Kidney (tissue), 13 donors: ENCODE measurements at regions not wholly inside any gene's neighbourhood (a gene's known extent, or its start where the extent isn't known, plus 50 kb on each side); places are given as distances from the start of the nearest gene placed in this dataset.

Experiments
- DNase-seq, 5 donors: peaks; one replicate each; pipeline ENCODE4 v3.0.0-alpha.2; 2013 to 2020
- FAIRE-seq: peaks from 2 replicates; lab custom pipeline; 2012; peaks lifted over from hg19 to GRCh38; lab: Jason Lieb, UNC
- H3K27ac ChIP-seq, 2 donors: one replicate each; pipeline ENCODE4 v1.7.0; 2013; ENCODE audit warnings: low read depth in 2 of 2, low read length in 2 of 2, inconsistent platforms in 1 of 2
- H3K27me3 ChIP-seq: one replicate; pipeline ENCODE4 v1.7.1; 2013; ENCODE audit warnings: low read length, inconsistent platforms; ENCODE audit not compliant: control insufficient read depth, insufficient read depth
- H3K36me3 ChIP-seq, 3 donors: one replicate each; pipeline versions ENCODE4 v1.7.0 to v1.7.1; 2013; ENCODE audit warnings: low read length in 3 of 3, control low read depth in 1 of 3, inconsistent platforms in 1 of 3; ENCODE audit not compliant: insufficient read depth in 3 of 3, control insufficient read depth in 2 of 3
- H3K4me1 ChIP-seq, 3 donors: one replicate each; pipeline versions ENCODE4 v1.7.0 to v1.7.1; 2013; ENCODE audit warnings: low read length in 3 of 3, inconsistent platforms in 1 of 3, low read depth in 1 of 3; ENCODE audit not compliant: control insufficient read depth in 2 of 3, insufficient read depth in 2 of 3
- H3K4me3 ChIP-seq, 3 donors: one replicate each; pipeline versions ENCODE4 v1.7.0 to v1.8.1; 2013; ENCODE audit warnings: low read length in 3 of 3, control low read depth in 1 of 3, inconsistent platforms in 1 of 3
- H3K9ac ChIP-seq, 3 donors: one replicate each; pipeline versions ENCODE4 v1.7.0 to v1.7.1; 2013; ENCODE audit warnings: low read length in 3 of 3, control low read depth in 1 of 3, inconsistent platforms in 1 of 3
- H3K9me3 ChIP-seq, 3 donors: one replicate each; pipeline versions ENCODE4 v1.7.0 to v1.7.1; 2013; ENCODE audit warnings: low read length in 3 of 3, control low read depth in 1 of 3, inconsistent platforms in 1 of 3; ENCODE audit not compliant: control insufficient read depth in 2 of 3, insufficient read depth in 1 of 3
- CTCF ChIP-seq: IDR thresholded peaks from 3 replicates; pipeline ENCODE4 v1.5.1; 2012; ENCODE audit warnings: mild to moderate bottlenecking, moderate library complexity, borderline replicate concordance; ENCODE audit not compliant: insufficient read depth; ENCODE audit errors: extremely low read depth
- intact Hi-C: fragments of 100-400 bp; cut with DNase I; formaldehyde crosslinking; loops from one replicate; pipeline ENCODE4 v1.11.1; 2022
- donor health status: control.
- donor health status: control.
- donor health status: control.
- donor health status: control.
- donor health status: control.
- donor health status: DM: yes; HTN: yes; CAD: no.
- donor health status: Normal renal cell carcinoma (clear cell type).

GRCh38 chr1:58836408-58836807 lies 52.6 kb upstream of the JUN start:
- H3K9me3 ChIP-seq, result no peaks in the 10 kb centered on the region
- H3K27ac ChIP-seq, result no peak overlapping the region
- DNase-seq, result no peak
- no peak overlapping the region for H3K4me3 ChIP-seq
- intact Hi-C loops, result no loop called here
- no peak overlapping the region for H3K9ac ChIP-seq
- no peak for FAIRE-seq
- H3K27me3 ChIP-seq, result no peaks in the 10 kb centered on the region
- H3K36me3 ChIP-seq, result no peaks in the 10 kb centered on the region
- H3K4me1 ChIP-seq, result no peaks in the 10 kb centered on the region
- TF ChIP-seq CTCF, result no peak

- Histone ChIP-seq H3K4me3 (no peak overlapping the region), H3K27ac (no peak overlapping the region), H3K36me3 (no peaks in the 10 kb centered on the region), H3K9me3 (no peaks in the 10 kb centered on the region), H3K27me3 (no peaks in the 10 kb centered on the region), H3K9ac (no peak overlapping the region), H3K4me1 (no peaks in the 10 kb centered on the region)
- intact Hi-C loops, result no loop called here
- no peak for TF ChIP-seq CTCF
- DNase-seq, result no peak
- no peak for FAIRE-seq
Observed at GRCh38 chr1:58837886-58838285, 54.0 kb upstream of the JUN start.

DNA sequence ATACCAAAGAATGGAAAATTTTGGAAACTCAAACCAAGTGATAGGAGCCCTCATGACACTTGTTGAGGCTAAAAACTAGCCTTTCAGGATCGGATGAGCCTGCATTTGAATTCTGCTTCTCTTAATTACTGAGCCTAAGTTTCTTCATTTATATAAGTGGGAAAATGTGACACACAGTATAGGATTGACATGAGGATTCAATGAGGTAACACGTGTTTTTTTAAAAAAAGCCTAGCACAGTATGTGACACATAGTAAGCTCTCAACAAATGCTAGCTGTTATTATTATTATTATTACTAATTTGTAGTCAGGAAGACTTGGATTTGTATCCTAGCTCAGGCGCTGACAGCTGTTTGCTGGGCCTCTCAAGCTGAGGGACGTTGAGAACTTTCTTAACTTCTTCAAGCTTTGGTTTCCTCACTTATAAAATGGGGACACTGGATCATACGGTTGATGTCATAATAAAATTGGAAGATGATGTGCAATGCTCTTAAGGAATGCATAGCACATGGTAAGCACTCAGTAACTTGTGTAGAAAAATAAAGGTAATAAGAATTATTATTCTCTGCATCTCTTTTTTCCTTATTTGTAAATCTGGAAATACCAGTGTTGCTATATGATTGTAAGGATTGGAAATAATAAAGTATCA lies 55.4 kb upstream of the JUN start:
- H3K36me3 ChIP-seq, result no peaks in the 10 kb centered on the region
- H3K4me3 ChIP-seq, result no peak overlapping the region
- intact Hi-C loops, result no loop called here
- FAIRE-seq (no peak), DNase-seq (no peak)
- H3K9ac ChIP-seq, result no peak overlapping the region
- no peaks in the 10 kb centered on the region for H3K27me3 ChIP-seq
- no peaks in the 10 kb centered on the region for H3K4me1 ChIP-seq
- no peak for TF ChIP-seq CTCF
- H3K9me3 ChIP-seq, result no peaks in the 10 kb centered on the region
- no peak overlapping the region for H3K27ac ChIP-seq
